IPS-18c (cell line): ENCODE measurements at regions not wholly inside any gene's neighbourhood (a gene's known extent, or its start where the extent isn't known, plus 50 kb on each side); places are given as distances from the start of the nearest gene placed in this dataset.

Experiments
- H3K4me3 ChIP-seq: 2 replicates; pipeline ENCODE4 v1.7.0; 2013; ENCODE audit warnings: low read depth, mild to moderate bottlenecking, low read length, moderate library complexity; ENCODE audit not compliant: insufficient read depth
- H3K9me3 ChIP-seq: one replicate; pipeline ENCODE4 v1.6.1; 2013; ENCODE audit warnings: mild to moderate bottlenecking, low read length, moderate library complexity; ENCODE audit not compliant: control insufficient read depth, insufficient read depth

- no peaks in the 10 kb centered on the region for H3K9me3 ChIP-seq
- H3K4me3 ChIP-seq, result no peak overlapping the region
These were observed 180.4 kb downstream of the KIF26A start for GRCh38 chr14:104318558-104319490.

DNA sequence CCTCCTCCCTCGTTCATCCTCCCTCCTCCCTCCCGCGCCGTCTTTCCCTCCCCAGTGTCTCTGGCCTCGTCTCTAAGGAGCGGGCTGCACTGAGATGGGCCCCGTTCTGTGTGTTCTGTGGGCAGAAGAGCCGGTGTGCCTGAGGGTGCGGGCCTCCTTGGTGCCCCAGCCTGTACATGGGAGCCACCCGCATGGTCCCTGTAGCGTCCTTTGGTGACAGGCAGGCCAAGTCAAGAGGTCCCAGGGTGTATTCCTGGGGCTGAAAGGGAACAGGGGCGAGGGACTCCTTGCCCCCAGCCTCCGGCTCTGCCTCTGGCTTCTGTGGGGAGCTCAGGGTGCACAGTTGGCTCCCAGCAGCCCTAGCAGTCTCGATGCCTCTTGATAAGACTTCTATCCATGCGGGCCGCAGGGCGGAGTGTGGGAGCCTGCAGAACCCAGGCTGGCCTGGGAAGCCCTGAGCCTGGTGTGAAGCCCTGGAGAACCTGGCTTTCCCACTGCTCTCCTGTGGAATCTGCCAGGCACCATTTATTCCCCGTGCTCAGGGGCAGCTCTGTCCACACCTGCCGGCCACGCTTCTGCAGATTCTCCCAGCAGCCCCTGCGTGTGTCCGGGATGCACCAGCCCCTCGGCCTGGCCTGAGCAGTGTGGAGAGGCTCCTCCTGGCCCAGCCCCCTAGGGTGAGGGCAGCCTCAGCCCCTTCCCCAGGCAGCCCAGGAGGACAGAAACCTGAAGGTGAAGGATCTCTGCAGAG lies 181.3 kb downstream of the KIF26A start:
- H3K9me3 ChIP-seq, result no peaks in the 10 kb centered on the region

DNA sequence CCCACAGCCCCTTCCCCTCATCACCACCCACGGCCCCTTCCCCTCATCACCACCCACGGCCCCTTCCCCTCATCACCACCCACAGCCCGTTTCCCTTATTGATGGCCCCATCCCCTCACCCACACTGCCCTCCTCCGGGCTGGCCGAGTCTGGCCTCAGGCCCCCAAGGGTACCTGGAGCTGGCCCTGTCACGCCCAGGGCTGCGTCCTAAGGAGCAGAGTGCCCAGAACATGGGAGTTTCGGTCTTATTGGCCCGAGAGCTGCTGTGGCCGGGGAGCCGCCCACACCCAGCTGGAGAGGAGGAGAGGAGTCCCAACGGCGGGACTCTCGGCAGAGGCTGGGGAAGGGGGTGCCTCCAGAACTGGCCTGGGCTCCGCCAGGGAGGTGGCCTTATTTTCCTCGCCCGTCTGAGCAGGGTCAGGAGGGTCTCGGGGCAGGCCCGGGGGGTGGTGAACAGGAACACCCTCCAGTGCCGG lies 182.3 kb downstream of the KIF26A start:
- H3K4me3 ChIP-seq, result no peak overlapping the region
- no peaks in the 10 kb centered on the region for H3K9me3 ChIP-seq

More for the DNA sequence above, 181.3 kb downstream of the KIF26A start:
- no peak overlapping the region for H3K4me3 ChIP-seq

- Histone ChIP-seq H3K4me3 (no peak overlapping the region), H3K9me3 (no peaks in the 10 kb centered on the region)
These were observed 182.9 kb downstream of the KIF26A start for GRCh38 chr14:104321088-104321801.

GRCh38 chr14:104321802-104322130 lies 183.4 kb downstream of the KIF26A start:
- Histone ChIP-seq H3K9me3 (no peaks in the 10 kb centered on the region), H3K4me3 (no peak overlapping the region)

- H3K9me3 ChIP-seq, result no peaks in the 10 kb centered on the region
- no peak overlapping the region for H3K4me3 ChIP-seq
These were observed 184.4 kb downstream of the KIF26A start for GRCh38 chr14:104322531-104323366.

GRCh38 chr14:104323551-104324175 lies 185.3 kb downstream of the KIF26A start:
- H3K4me3 ChIP-seq, result no peak overlapping the region
- no peaks in the 10 kb centered on the region for H3K9me3 ChIP-seq

DNA sequence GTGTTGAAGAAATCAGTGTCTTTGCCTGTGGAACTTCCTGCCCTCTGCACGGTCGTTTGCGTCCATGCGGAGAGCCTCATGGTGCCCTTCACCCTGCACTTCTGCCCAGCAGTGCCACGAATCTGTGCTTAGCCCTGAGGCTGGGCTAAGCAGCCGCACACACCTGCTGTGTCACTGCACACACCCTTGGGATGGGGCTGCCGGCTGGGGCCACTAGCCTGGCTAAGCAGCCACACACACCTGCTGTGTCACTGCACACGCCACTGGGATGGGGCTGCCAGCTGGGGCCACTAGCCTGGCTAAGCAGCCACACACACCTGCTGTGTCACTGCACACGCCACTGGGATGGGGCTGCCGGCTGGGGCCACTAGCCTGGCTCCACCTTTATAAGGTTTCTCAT lies 188.5 kb downstream of the KIF26A start:
- H3K4me3 ChIP-seq, result no peak overlapping the region
- no peaks in the 10 kb centered on the region for H3K9me3 ChIP-seq

DNA sequence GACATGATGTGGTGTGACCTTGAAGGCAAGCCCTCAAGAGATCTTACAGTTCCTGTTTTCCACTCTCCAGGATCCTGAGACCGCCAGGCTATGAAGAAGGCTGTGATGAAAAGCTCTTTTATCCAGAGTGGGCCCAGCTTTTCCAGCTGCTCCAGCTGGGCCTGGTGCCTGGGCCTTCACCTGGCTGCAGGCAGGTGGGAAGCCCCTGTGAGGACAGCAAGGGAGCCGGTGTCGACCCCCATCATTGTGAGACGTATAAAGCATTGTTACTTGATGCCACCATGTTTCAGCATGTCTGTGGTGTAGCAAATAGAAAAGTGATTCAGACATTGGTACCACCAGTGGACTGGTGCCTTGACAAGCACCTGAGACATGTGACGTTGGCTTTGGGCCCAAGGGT lies 190.2 kb downstream of the KIF26A start:
- no peak overlapping the region for H3K4me3 ChIP-seq
- H3K9me3 ChIP-seq, result no peaks in the 10 kb centered on the region

- H3K9me3 ChIP-seq, result no peaks in the 10 kb centered on the region
- no peak overlapping the region for H3K4me3 ChIP-seq
These were observed 191.4 kb downstream of the KIF26A start for GRCh38 chr14:104329793-104330192.

- no peaks in the 10 kb centered on the region for H3K9me3 ChIP-seq
- H3K4me3 ChIP-seq, result no peak overlapping the region
These were observed 193.7 kb downstream of the KIF26A start for GRCh38 chr14:104331871-104332605.

- Histone ChIP-seq H3K4me3 (no peak overlapping the region), H3K9me3 (no peaks in the 10 kb centered on the region)
These were observed 194.4 kb downstream of the KIF26A start for GRCh38 chr14:104332634-104333270.

- no peak overlapping the region for H3K4me3 ChIP-seq
- no peaks in the 10 kb centered on the region for H3K9me3 ChIP-seq
These were observed 195.4 kb downstream of the KIF26A start for GRCh38 chr14:104333646-104334423.

DNA sequence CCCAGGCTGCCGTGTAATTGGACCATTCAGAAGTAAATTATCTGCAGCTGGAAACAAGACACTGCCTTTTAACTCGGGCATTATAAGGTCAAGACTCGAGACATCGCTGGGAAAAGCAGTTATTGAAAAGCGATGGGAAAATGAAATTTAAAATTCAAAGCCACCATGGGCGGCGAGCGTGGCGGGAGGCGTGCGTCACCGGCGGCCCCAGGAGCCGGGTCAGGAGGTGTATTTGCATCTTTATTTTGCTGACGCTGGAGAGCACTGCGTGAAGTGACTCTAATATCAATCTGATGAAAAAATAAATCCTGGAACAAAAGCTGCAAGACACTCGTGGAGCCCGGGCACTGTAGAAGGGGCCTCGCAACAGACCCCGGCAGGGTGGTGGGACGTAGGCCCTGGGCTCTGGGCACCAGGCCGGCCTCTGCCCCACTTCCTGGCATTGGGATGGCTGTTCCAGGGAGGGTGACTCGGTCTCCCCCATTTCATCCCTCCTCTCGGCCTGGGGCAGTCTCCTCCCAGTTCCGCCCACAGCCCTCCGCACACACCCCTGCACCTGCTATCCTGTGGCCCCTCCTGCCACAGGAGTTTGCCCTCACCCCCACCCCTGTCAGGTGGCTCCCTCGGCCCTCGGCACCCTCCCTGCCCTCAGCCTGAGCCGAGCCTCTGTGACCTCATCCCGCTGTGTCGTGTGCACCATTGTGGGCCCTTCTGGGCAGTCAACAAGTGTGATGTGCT lies 196.2 kb downstream of the KIF26A start:
- H3K9me3 ChIP-seq, result no peaks in the 10 kb centered on the region

More for the DNA sequence above, 196.2 kb downstream of the KIF26A start:
- no peak overlapping the region for H3K4me3 ChIP-seq
